ENCODE measurements at regions not wholly inside any gene's neighbourhood (a gene's known extent, or its start where the extent isn't known, plus 50 kb on each side); places are given as distances from the start of the nearest gene placed in this dataset.
"Not testable (repeated sequence)": the region's sequence is repeated elsewhere in the genome, so short reads cannot be mapped to it uniquely, and the experiment has no call there.

- no peak for TF ChIP-seq CTCF (IDR thresholded peaks at IDR 0.05; ENCODE audit: insufficient read depth, missing control alignments)
- FAIRE-seq, result no peak
These were observed 113.4 kb upstream of the CCNH start for GRCh38 chr5:87526131-87526530.

DNA sequence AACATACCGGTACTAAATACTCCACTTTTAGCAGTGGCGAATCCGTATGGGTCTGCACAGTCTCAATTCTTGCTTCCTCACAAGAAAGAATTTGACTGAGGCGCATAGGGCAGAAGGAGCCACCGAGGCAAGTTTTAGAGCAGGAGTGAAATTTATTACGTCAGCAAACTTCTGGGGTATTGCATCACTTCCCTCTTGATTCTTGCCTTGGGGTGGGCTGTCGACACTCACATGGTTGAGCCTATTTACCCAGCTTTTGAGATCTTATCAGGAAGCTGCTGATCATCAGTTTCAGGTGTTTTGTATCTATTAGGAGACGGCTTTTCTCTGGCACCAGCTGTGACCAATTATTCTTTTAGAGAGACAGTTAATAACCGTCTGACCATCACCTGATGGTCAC, 111.5 kb upstream of the CCNH start:
- FAIRE-seq (no peak), DNase-seq (ENCODE audit: insufficient read length, low spot score) (no peak)
- TF ChIP-seq CTCF (IDR thresholded peaks at IDR 0.05; ENCODE audit: insufficient read depth, missing control alignments), result no peak

More at GRCh38 chr5:87526131-87526530, 113.4 kb upstream of the CCNH start:
- DNase-seq (ENCODE audit: insufficient read length, low spot score), result no peak

DNA sequence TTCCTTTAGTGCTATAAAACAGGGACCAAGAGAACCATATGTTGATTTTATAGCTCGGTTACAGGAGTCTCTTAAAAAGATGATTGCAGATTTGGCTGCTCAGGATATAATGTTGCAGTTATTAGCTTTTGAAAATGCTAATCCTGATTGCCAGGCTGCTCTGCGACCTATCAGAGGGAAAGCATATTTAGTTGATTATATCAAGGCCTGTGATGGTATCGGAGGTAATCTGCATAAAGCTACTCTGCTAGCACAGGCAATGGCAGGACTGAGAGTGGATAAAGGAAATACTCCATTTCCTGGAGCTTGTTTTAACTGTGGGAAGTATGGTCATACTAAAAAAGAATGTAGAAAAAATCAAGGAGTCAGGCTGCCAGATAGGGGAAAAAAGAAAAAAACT, 99.0 kb upstream of the CCNH start:
- not testable (repeated sequence) for FAIRE-seq; DNase-seq (ENCODE audit: insufficient read length, low spot score)

- TF ChIP-seq CTCF (IDR thresholded peaks at IDR 0.05; ENCODE audit: insufficient read depth, missing control alignments), result no peak
- FAIRE-seq (no peak), DNase-seq (ENCODE audit: insufficient read length, low spot score) (no peak)
These were observed 90.3 kb upstream of the CCNH start for GRCh38 chr5:87503004-87503403.

GRCh38 chr5:87499478-87500410, 87.0 kb upstream of the CCNH start:
- TF ChIP-seq CTCF (IDR thresholded peaks at IDR 0.05; ENCODE audit: insufficient read depth, missing control alignments), result no peak
- no peak for DNase-seq (ENCODE audit: insufficient read length, low spot score)
- FAIRE-seq, result no peak

Data from D721Med (cell line).